ENCODE measurements at regions not wholly inside any gene's neighbourhood (a gene's known extent, or its start where the extent isn't known, plus 50 kb on each side); places are given as distances from the start of the nearest gene placed in this dataset.

- no peak for TF ChIP-seq CTCF (IDR thresholded peaks at IDR 0.05)
- no peak for TF ChIP-seq POLR2A (IDR thresholded peaks at IDR 0.05)
These were observed 314.9 kb downstream of the ZNF326 start for GRCh38 chr1:90309806-90310205.

Data from adrenal gland (tissue), 5 donors.